ENCODE measurements at regions not wholly inside any gene's neighbourhood (a gene's known extent, or its start where the extent isn't known, plus 50 kb on each side); places are given as distances from the start of the nearest gene placed in this dataset.

DNA sequence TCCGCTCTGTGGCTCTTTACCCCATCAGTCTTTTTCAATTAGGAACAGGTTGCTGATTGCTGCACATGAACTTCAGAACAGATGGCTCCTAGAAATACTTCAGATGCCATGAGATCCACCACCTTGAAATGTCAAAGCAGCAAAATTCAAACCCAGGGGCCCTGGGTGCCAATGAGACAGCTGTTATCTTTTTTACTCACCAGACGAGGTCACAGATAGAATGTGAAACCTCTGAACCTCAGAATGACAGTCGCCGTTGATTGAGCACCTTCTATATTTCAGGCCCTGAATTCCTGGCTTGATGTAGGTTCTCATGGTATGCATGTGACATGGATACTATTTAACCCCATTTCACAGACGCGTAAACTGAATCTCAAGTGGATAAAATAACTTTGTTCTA, 63.0 kb downstream of the MAF start:
- TF ChIP-seq POLR2A (IDR thresholded peaks at IDR 0.05) (no peak), POLR2AphosphoS5 (IDR thresholded peaks at IDR 0.05) (no peak)
- TF ChIP-seq, protein P1, sequence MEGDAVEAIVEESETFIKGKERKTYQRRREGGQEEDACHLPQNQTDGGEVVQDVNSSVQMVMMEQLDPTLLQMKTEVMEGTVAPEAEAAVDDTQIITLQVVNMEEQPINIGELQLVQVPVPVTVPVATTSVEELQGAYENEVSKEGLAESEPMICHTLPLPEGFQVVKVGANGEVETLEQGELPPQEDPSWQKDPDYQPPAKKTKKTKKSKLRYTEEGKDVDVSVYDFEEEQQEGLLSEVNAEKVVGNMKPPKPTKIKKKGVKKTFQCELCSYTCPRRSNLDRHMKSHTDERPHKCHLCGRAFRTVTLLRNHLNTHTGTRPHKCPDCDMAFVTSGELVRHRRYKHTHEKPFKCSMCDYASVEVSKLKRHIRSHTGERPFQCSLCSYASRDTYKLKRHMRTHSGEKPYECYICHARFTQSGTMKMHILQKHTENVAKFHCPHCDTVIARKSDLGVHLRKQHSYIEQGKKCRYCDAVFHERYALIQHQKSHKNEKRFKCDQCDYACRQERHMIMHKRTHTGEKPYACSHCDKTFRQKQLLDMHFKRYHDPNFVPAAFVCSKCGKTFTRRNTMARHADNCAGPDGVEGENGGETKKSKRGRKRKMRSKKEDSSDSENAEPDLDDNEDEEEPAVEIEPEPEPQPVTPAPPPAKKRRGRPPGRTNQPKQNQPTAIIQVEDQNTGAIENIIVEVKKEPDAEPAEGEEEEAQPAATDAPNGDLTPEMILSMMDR (IDR thresholded peaks at IDR 0.05) = no peak
